ENCODE measurements at regions not wholly inside any gene's neighbourhood (a gene's known extent, or its start where the extent isn't known, plus 50 kb on each side); places are given as distances from the start of the nearest gene placed in this dataset.

DNA sequence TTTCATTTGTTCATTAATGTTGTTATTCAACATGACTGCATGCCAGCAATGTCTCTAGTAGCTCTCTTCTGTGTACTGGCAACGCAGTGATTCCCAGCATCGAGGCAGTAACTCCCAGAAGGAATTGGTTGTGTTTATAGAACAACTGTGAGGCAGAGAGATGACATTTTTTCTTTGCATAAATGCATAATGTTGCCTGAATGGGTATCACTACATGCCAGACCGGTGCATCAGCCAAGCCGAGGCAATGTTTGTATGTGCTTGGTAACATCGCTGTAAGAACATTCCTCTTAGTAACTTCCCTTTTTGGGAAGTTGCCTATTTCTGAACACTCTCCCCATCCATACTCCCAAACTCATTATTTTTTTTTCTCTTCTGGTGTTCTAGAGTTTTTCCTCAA lies 182.9 kb downstream of the HTR7 start:
- DNase-seq (ENCODE audit: low read depth, low spot score), result no peak

- no peak for DNase-seq (ENCODE audit: low read depth, low spot score)
Observed at GRCh38 chr10:90675621-90676020, 182.2 kb downstream of the HTR7 start.

Measured in ELF-1 (cell line).